D721Med (cell line): ENCODE measurements at regions not wholly inside any gene's neighbourhood (a gene's known extent, or its start where the extent isn't known, plus 50 kb on each side); places are given as distances from the start of the nearest gene placed in this dataset.
A peak's percentile ranks its signal among the peaks of the same experiment; 100 is the strongest.

ENCODE experiments used
- DNase-seq: peaks from one replicate; pipeline ENCODE4 v3.0.0; 2011; ENCODE audit warnings: low spot score; ENCODE audit not compliant: insufficient read length
- FAIRE-seq: peaks from 2 replicates; lab custom pipeline; 2011; peaks lifted over from hg19 to GRCh38; lab: Jason Lieb, UNC
- CTCF ChIP-seq: IDR thresholded peaks from 2 replicates; pipeline ENCODE4 v1.5.1; 2012; ENCODE audit warnings: mild to moderate bottlenecking, control low read depth; ENCODE audit not compliant: insufficient read depth; ENCODE audit errors: missing control alignments

DNA sequence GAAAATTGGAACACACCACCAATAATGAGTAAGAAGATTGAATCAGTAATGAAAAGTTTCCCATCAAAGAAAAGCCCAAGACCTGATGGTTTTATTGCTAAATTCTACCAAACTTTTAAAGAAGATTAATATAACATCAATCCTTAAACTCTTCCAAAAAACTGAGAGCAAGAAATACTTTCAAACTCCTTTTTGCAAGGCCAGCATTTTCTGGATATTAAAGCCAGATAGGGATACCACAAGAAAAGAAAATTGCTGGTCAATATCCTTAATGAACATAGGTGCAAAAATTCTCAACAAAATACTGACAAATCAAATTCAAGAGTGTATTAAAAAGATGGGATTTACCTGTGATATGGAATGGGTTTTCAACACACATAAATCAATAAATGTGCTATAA lies 484.6 kb downstream of the ANKRD50 start:
- TF ChIP-seq CTCF = no peak
- DNase-seq (no peak), FAIRE-seq (no peak)

DNA sequence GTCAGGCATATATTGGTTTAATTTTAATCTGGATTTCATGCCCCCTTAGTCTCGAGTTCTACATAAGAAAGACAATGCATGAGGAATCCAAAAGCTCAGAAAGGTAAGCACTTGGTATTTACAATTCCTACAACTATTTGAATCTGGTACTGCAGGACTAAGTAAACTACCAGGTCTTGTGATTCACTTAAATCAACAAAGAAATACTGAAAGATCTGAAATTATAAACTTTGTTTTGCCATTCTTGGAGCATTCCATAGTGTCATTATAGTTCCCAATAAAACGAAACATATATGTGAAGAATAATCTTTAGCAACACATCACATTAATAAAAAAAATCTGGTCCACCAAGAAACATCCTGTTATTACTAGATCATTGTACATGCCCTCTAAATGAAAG lies 482.3 kb downstream of the ANKRD50 start:
- FAIRE-seq (no peak), DNase-seq (no peak)
- TF ChIP-seq CTCF = no peak

GRCh38 chr4:124234771-124235170 lies 477.8 kb downstream of the ANKRD50 start:
- FAIRE-seq (no peak), DNase-seq (no peak)
- TF ChIP-seq CTCF = no peak

DNA sequence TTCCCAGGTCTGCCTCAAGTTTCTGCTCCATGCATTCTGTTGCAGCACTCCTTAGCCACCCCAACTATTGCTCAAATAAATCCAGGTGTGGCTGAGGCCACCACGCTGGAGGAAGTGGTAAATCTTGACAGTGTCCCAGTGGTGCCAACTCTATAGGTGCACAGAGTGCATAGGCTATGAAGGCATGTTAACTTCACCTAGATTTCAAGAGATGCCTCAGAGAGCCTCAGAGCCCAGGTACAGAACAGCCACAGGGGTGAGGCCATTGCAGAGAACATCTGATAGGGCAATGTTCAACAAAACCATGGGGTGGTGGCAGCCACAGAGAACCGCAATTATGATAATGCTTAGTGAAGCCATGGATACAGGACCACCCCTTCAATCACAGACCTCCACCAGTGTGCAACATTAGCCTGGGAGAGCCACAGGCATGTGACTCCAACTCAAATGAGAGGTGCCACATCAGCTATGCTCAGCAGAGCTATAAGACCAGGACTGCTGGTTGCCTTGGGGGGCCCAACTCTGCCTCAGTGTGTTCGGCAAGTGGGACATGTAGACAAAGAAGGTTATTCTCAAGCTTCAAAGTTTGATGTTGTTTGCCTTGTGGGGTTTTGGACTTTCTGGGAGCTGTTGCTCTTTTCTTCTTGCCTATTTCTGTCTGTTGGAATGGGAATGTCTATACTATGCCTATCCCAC lies 468.7 kb downstream of the ANKRD50 start:
- no peak for FAIRE-seq
- no peak for DNase-seq
- no peak for TF ChIP-seq CTCF

GRCh38 chr4:124253080-124253479 lies 459.5 kb downstream of the ANKRD50 start:
- DNase-seq = no peak
- no peak for TF ChIP-seq CTCF
- no peak for FAIRE-seq

DNA sequence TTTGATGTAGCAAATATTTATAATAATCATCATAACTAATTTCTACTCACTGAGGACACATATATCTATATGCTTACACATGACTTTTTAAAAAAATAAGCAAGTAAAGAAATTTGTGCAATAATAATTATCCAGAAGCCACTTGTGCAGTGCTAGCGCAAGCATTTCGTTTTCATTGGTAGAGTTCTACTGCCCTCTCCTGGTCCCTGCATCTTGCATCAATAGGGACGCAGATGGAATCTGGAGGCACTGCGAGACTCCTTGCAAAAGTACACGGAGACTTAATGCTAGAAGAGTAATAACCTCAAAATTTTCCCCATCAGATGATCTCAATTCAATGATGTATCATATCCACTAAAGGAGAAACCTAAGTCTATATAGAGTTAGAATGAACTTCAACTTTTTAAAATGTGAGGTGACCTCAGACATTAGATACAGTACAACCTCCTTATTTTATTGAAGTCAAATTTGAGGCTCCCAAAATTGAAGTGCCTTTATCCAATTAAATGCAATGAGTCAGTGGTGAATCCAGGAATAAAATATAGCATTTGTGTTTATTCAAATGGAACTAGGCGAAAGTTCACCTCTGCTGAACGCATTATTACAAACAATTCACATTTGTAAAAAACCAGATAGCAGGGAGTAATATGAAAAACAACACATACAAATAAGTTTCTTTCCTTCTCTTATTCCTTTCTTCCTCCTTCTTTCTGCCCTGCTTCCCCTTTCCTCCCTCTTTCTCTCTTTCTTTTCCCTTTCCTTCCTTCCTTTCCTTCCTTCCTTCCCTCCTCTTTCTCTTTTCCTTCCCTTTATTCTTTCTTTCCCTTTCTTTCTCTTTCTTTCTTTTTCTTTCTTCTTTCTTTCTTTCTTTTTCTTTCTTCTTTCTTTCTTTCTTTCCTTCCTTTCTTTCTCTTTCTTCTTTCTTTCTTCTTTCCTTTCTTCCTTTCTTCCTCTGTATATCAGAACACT lies 450.0 kb downstream of the ANKRD50 start:
- TF ChIP-seq CTCF = peak; percentile 96
- FAIRE-seq = peak; percentile 53
- no peak for DNase-seq
